ENCODE measurements at regions not wholly inside any gene's neighbourhood (a gene's known extent, or its start where the extent isn't known, plus 50 kb on each side); places are given as distances from the start of the nearest gene placed in this dataset.

DNA sequence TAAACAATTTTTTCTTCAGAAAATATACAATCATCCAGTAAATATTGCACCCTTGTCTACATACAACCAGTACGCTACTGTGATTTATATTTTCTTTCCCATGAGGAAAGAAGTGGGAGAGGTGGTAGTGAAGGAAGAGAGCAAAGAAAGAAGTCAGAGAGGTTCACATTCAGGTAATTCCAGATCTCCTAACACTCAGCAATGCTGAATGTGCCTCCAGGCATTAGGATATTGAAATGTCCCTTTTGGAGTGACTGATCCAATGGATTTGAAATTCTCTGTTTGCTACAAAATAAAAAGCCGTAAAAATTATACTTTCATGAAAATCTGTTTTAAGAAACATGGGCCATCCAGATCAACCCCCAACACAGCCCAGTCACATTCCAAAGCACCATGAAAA lies 211.9 kb upstream of the NR3C2 start (continued):
- TF ChIP-seq, protein P1, sequence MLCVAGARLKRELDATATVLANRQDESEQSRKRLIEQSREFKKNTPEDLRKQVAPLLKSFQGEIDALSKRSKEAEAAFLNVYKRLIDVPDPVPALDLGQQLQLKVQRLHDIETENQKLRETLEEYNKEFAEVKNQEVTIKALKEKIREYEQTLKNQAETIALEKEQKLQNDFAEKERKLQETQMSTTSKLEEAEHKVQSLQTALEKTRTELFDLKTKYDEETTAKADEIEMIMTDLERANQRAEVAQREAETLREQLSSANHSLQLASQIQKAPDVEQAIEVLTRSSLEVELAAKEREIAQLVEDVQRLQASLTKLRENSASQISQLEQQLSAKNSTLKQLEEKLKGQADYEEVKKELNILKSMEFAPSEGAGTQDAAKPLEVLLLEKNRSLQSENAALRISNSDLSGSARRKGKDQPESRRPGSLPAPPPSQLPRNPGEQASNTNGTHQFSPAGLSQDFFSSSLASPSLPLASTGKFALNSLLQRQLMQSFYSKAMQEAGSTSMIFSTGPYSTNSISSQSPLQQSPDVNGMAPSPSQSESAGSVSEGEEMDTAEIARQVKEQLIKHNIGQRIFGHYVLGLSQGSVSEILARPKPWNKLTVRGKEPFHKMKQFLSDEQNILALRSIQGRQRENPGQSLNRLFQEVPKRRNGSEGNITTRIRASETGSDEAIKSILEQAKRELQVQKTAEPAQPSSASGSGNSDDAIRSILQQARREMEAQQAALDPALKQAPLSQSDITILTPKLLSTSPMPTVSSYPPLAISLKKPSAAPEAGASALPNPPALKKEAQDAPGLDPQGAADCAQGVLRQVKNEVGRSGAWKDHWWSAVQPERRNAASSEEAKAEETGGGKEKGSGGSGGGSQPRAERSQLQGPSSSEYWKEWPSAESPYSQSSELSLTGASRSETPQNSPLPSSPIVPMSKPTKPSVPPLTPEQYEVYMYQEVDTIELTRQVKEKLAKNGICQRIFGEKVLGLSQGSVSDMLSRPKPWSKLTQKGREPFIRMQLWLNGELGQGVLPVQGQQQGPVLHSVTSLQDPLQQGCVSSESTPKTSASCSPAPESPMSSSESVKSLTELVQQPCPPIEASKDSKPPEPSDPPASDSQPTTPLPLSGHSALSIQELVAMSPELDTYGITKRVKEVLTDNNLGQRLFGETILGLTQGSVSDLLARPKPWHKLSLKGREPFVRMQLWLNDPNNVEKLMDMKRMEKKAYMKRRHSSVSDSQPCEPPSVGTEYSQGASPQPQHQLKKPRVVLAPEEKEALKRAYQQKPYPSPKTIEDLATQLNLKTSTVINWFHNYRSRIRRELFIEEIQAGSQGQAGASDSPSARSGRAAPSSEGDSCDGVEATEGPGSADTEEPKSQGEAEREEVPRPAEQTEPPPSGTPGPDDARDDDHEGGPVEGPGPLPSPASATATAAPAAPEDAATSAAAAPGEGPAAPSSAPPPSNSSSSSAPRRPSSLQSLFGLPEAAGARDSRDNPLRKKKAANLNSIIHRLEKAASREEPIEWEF (IDR thresholded peaks at IDR 0.05; ENCODE audit: insufficient replicate concordance, low read depth, low read length) = no peak
- TF ChIP-seq NFYA (IDR thresholded peaks at IDR 0.05; ENCODE audit: borderline replicate concordance, low read depth, low read length) (no peak), SREBF1 (IDR thresholded peaks at IDR 0.05; ENCODE audit: low read length) (no peak), SUPT20H (IDR thresholded peaks at IDR 0.05; ENCODE audit: borderline replicate concordance, control insufficient read depth, low read depth, low read length) (no peak)
- TF ChIP-seq, protein P2, sequence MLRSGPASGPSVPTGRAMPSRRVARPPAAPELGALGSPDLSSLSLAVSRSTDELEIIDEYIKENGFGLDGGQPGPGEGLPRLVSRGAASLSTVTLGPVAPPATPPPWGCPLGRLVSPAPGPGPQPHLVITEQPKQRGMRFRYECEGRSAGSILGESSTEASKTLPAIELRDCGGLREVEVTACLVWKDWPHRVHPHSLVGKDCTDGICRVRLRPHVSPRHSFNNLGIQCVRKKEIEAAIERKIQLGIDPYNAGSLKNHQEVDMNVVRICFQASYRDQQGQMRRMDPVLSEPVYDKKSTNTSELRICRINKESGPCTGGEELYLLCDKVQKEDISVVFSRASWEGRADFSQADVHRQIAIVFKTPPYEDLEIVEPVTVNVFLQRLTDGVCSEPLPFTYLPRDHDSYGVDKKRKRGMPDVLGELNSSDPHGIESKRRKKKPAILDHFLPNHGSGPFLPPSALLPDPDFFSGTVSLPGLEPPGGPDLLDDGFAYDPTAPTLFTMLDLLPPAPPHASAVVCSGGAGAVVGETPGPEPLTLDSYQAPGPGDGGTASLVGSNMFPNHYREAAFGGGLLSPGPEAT (IDR thresholded peaks at IDR 0.05; ENCODE audit: low read depth) = no peak

DNA sequence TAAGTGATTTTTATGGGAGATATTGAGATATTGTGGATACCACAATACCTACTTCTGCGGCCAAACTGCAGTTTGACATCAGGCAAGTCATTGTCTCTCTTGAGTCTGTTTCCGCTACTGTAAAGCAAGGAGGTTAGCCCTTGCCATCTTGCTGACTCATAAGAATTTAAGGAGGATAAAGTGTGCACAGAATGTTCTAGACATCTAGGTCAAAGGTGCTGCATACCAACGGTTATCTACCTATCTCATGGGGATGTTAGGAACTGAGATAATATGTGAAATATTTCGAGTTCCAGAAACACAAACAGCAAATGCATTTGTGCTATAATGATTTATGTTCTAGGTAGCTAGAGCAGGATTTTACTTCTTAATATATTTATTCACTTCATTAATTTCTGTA lies 211.5 kb upstream of the NR3C2 start:
- Histone ChIP-seq H3K27ac (ENCODE audit: control insufficient read depth, insufficient read depth) (no peak overlapping the region), H3K4me1 (ENCODE audit: control insufficient read depth, insufficient read depth, low read length) (no peaks in the 10 kb centered on the region), H3K4me3 (no peak overlapping the region), H4K20me1 (ENCODE audit: control insufficient read depth, insufficient read depth) (no peaks in the 10 kb centered on the region), H3K9me3 (replicated peaks; ENCODE audit: control insufficient read depth, insufficient read depth, low read length) (no peaks in the 10 kb centered on the region), H3K79me2 (ENCODE audit: control insufficient read depth, insufficient read depth, low read length) (no peaks in the 10 kb centered on the region), H3K36me3 (ENCODE audit: control insufficient read depth in 2 of 2, insufficient read depth in 2 of 2, low read length in 1 of 2) (no peaks in the 10 kb centered on the region), H2AFZ (ENCODE audit: control insufficient read depth, low read depth, low read length) (no peak overlapping the region), H3K9ac (ENCODE audit: control insufficient read depth, insufficient read depth, low read length) (no peak overlapping the region), H3K4me2 (ENCODE audit: control insufficient read depth, insufficient read depth) (no peak overlapping the region), H3K27me3 (replicated peaks in 1 of 2; ENCODE audit: control insufficient read depth in 2 of 2, insufficient read depth in 2 of 2, low read length in 1 of 2) (no peaks in the 10 kb centered on the region)
- POLR2A ChIA-PET = no interaction called here
- in situ Hi-C loops (cut with MboI) (no loop called here), intact Hi-C loops (cut with micrococcal nuclease; ENCODE audit: unreplicated experiment) (no loop called here)
- SMC1A ChIA-PET (ENCODE audit: uncharacterized antibody, unreplicated experiment) = no interaction called here
- RAD21 ChIA-PET (ENCODE audit: unreplicated experiment) = no interaction called here
- TF ChIP-seq RELA (IDR thresholded peaks at IDR 0.05; ENCODE audit: borderline replicate concordance, partially characterized antibody) = no peak
- TF ChIP-seq SREBF1 (IDR thresholded peaks at IDR 0.05; ENCODE audit: low read length) = no peak
- TF ChIP-seq, protein P3, sequence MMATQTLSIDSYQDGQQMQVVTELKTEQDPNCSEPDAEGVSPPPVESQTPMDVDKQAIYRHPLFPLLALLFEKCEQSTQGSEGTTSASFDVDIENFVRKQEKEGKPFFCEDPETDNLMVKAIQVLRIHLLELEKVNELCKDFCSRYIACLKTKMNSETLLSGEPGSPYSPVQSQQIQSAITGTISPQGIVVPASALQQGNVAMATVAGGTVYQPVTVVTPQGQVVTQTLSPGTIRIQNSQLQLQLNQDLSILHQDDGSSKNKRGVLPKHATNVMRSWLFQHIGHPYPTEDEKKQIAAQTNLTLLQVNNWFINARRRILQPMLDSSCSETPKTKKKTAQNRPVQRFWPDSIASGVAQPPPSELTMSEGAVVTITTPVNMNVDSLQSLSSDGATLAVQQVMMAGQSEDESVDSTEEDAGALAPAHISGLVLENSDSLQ (IDR thresholded peaks at IDR 0.05) = no peak
- CTCF ChIA-PET = no interaction called here
- WGBS (ENCODE audit: insufficient coverage, insufficient replicate concordance, low lambda C conversion rate, missing lambda C conversion rate) = 24% methylated on average over 4 of the region's 4 CpGs
- DNase-seq (ENCODE audit: low read depth, low spot score) (no peak), FAIRE-seq (no peak), ATAC-seq (no peak)
- BruUV-seq (replicated peaks) = no TSS peak

Measured in GM12878 (cell line).